ENCODE measurements at regions not wholly inside any gene's neighbourhood (a gene's known extent, or its start where the extent isn't known, plus 50 kb on each side); places are given as distances from the start of the nearest gene placed in this dataset.

GRCh38 chr9:14526504-14526903 lies 166.7 kb downstream of the ZDHHC21 start:
- no peak overlapping the region for H3K4me2 ChIP-seq
- ChIA-PET CTCF (interaction anchor here (2.7 kb wide), 1 partner anchor 11 kb away, joined by 11 read pairs; no protein-coding TSS in a partner anchor), POLR2A (no interaction called here)
- TF ChIP-seq PBX3 (IDR thresholded peaks at IDR 0.05) (no peak), FOXM1 (IDR thresholded peaks at IDR 0.05; ENCODE audit: low read depth) (no peak), POLR2AphosphoS5 (IDR thresholded peaks at IDR 0.05; ENCODE audit: low read depth, low read length) (no peak), CHD2 (IDR thresholded peaks at IDR 0.05; ENCODE audit: low read length, partially characterized antibody) (no peak), CTCF (IDR thresholded peaks at IDR 0.05) (no peak), TEAD4 (IDR thresholded peaks at IDR 0.05; ENCODE audit: borderline replicate concordance, insufficient read depth) (no peak), RFX5 (IDR thresholded peaks at IDR 0.05; ENCODE audit: low read length) (no peak), JUND (IDR thresholded peaks at IDR 0.05) (no peak), RXRA (IDR thresholded peaks at IDR 0.05; ENCODE audit: borderline replicate concordance, low read depth) (no peak), FOXJ3 (CRISPR knock-in tag; IDR thresholded peaks at IDR 0.05) (no peak), TCF12 (IDR thresholded peaks at IDR 0.05) (no peak), REST (IDR thresholded peaks at IDR 0.05; ENCODE audit: low read depth, low read length) (no peak), GABPA (IDR thresholded peaks at IDR 0.05; ENCODE audit: low read depth) (no peak)
- 49% methylated on average over 4 of the region's 4 CpGs for WGBS (ENCODE audit: low lambda C conversion rate)
- H3K79me2 ChIP-seq (ENCODE audit: insufficient read depth) = no peaks in the 10 kb centered on the region
- no peak overlapping the region for H2AFZ ChIP-seq (ENCODE audit: low read depth)
- H3K4me1 ChIP-seq (ENCODE audit: control insufficient read depth in 1 of 2, insufficient read depth in 2 of 2, low read depth in 1 of 2, low read length in 1 of 2) = peaks cover 0 to 3% of the 10 kb centered on the region in 2 experiments; a peak in 2 of 4 replicates
- H3K9me3 ChIP-seq = no peaks in the 10 kb centered on the region
- no peaks in the 10 kb centered on the region for H3K36me3 ChIP-seq (replicated peaks in 1 of 2; ENCODE audit: control insufficient read depth in 1 of 2, insufficient read depth in 2 of 2, low read length in 1 of 2)
- no peaks in the 10 kb centered on the region for H3K27me3 ChIP-seq (ENCODE audit: insufficient read depth)
- H3K27ac ChIP-seq (ENCODE audit: low read depth in 2 of 2, low read length in 1 of 2) = no peak overlapping the region
- no peak overlapping the region for H3K9ac ChIP-seq
- no peak overlapping the region for H3K4me3 ChIP-seq (ENCODE audit: low read depth in 2 of 2, low read length in 1 of 2)
- DNase-seq = no peak
- H3F3A ChIP-seq (replicated peaks; ENCODE audit: insufficient read depth) = no peaks in the 10 kb centered on the region
- H3K9me2 ChIP-seq = no peaks in the 10 kb centered on the region; the same call in 1 of the 2 replicates
- H4K20me1 ChIP-seq (ENCODE audit: insufficient read depth) = no peaks in the 10 kb centered on the region
